B cell (primary cell): ENCODE measurements at regions not wholly inside any gene's neighbourhood (a gene's known extent, or its start where the extent isn't known, plus 50 kb on each side); places are given as distances from the start of the nearest gene placed in this dataset.
"Not testable (repeated sequence)": the region's sequence is repeated elsewhere in the genome, so short reads cannot be mapped to it uniquely, and the experiment has no call there.

Experiments
- ATAC-seq: fragments of 200-7000 bp; cut with Tn5 transposase; one replicate; pipeline ENCODE4 v1.10.0; 2021; ENCODE audit warnings: low read depth, mild to moderate bottlenecking, moderate number of reproducible peaks, moderate library complexity
- CTCF ChIA-PET: fragments of 350-600 bp; sonication (Branson Sonifier 250); formaldehyde crosslinking; loops from one replicate; lab custom pipeline; 2021; ENCODE audit warnings: antibody characterized with exemption, inconsistent platforms; lab: Charles Lee
- POLR2A ChIA-PET: fragments of 350-600 bp; sonication (Branson Sonifier 250); formaldehyde crosslinking; loops from one replicate; lab custom pipeline; 2021; ENCODE audit warnings: antibody characterized with exemption; lab: Charles Lee
- DNase-seq: peaks from one replicate; pipeline ENCODE4 v3.0.0; 2013
- H2AFZ ChIP-seq: 2 replicates; pipeline ENCODE4 v1.6.1; 2012; ENCODE audit warnings: mild to moderate bottlenecking, low read depth, low read length; ENCODE audit not compliant: insufficient read depth, poor library complexity, severe bottlenecking
- H3K27ac ChIP-seq, 2 donors: 1 replicate in 1 of 2; 2 replicates in 1 of 2; pipeline ENCODE4 v1.5.1; 2012 to 2013; ENCODE audit warnings: low read length in 2 of 2, mild to moderate bottlenecking in 2 of 2, moderate library complexity in 1 of 2
- H3K27me3 ChIP-seq, 4 experiments: fragments of 200-600 bp in 1 of 4; sonication (generic) in 1 of 4; replicated peaks in 1 of 4; 1 replicate in 2 of 4; 2 replicates in 2 of 4; pipeline versions ENCODE4 v1.6.1 to v1.7.0; 2013 to 2016; ENCODE audit warnings: low read length in 3 of 4, mild to moderate bottlenecking in 2 of 4, mixed read lengths in 1 of 4, moderate library complexity in 1 of 4; ENCODE audit not compliant: insufficient read depth in 4 of 4, control insufficient read depth in 3 of 4; ENCODE audit errors: control extremely low read depth in 1 of 4
- H3K36me3 ChIP-seq, 2 experiments: replicated peaks in 1 of 2; 1 replicate in 1 of 2; 2 replicates in 1 of 2; pipeline versions ENCODE4 v1.6.1 to v1.7.1; 2013; ENCODE audit warnings: low read length in 1 of 2; ENCODE audit not compliant: insufficient read depth in 2 of 2, control insufficient read depth in 1 of 2; ENCODE audit errors: control extremely low read depth in 1 of 2, extremely low read depth in 1 of 2
- H3K4me1 ChIP-seq, 2 donors: fragments of 200-600 bp in 1 of 2; sonication (generic) in 1 of 2; 1 replicate in 1 of 2; 2 replicates in 1 of 2; pipeline versions ENCODE4 v1.5.1 to v1.6.1; 2013 to 2017; ENCODE audit warnings: low read length in 2 of 2; ENCODE audit not compliant: control insufficient read depth in 2 of 2, insufficient read depth in 2 of 2
- H3K4me2 ChIP-seq: replicated peaks from 2 replicates; pipeline ENCODE3; 2012; ENCODE audit warnings: mild to moderate bottlenecking, low read depth, low read length; ENCODE audit not compliant: poor library complexity, severe bottlenecking
- H3K4me3 ChIP-seq, 5 experiments: fragments of 200-600 bp in 1 of 5; sonication (generic) in 1 of 5; 1 replicate in 3 of 5; 2 replicates in 2 of 5; pipeline versions ENCODE4 v1.5.1 to v1.7.0; 2011 to 2016; ENCODE audit warnings: low read length in 4 of 5, mild to moderate bottlenecking in 4 of 5, low read depth in 2 of 5, control low read depth in 1 of 5, moderate library complexity in 1 of 5; ENCODE audit not compliant: insufficient read depth in 1 of 5; ENCODE audit errors: control extremely low read depth in 1 of 5, extremely low read depth in 1 of 5
- H3K79me2 ChIP-seq: fragments of 200-600 bp; sonication (generic); one replicate; pipeline ENCODE4 v1.6.0; 2016; ENCODE audit warnings: low read length; ENCODE audit not compliant: control insufficient read depth, insufficient read depth
- H3K9ac ChIP-seq: fragments of 200-600 bp; sonication (generic); 2 replicates; pipeline ENCODE4 v1.6.1; 2017; ENCODE audit warnings: mild to moderate bottlenecking, low read length, moderate library complexity
- H3K9me3 ChIP-seq, 3 donors: one replicate each; pipeline versions ENCODE4 v1.6.1 to v1.7.1; 2013; ENCODE audit warnings: low read length in 2 of 3; ENCODE audit not compliant: control insufficient read depth in 2 of 3, insufficient read depth in 1 of 3; ENCODE audit errors: control extremely low read depth in 1 of 3
- H4K20me1 ChIP-seq: 2 replicates; pipeline ENCODE4 v1.6.0; 2012; ENCODE audit warnings: mild to moderate bottlenecking, low read length; ENCODE audit not compliant: insufficient read depth, control insufficient read depth, poor library complexity, severe bottlenecking
- H3K27ac Mint-ChIP-seq: one replicate; pipeline ENCODE4 v1.8.0; 2021; ENCODE audit warnings: mixed read lengths
- H3K27me3 Mint-ChIP-seq: one replicate; pipeline ENCODE4 v1.8.0; 2021; ENCODE audit warnings: mixed read lengths
- H3K4me1 Mint-ChIP-seq: one replicate; pipeline ENCODE4 v1.8.0; 2021; ENCODE audit warnings: mixed read lengths
- H3K4me3 Mint-ChIP-seq: one replicate; pipeline ENCODE4 v1.8.0; 2021; ENCODE audit warnings: mixed read lengths
- H3K9me3 Mint-ChIP-seq: one replicate; pipeline ENCODE4 v1.8.0; 2022; ENCODE audit warnings: mixed read lengths; ENCODE audit not compliant: insufficient read depth
- EZH2 ChIP-seq: IDR thresholded peaks from 2 replicates; pipeline ENCODE4 v1.6.1; 2012; ENCODE audit warnings: borderline replicate concordance, low read depth, mild to moderate bottlenecking, moderate library complexity, low read length; ENCODE audit not compliant: insufficient read depth, poor library complexity, severe bottlenecking
- WGBS: methylation state at CpG from one replicate; pipeline ENCODE4 v1.1.5; 2013; ENCODE audit warnings: missing lambda C conversion rate; ENCODE audit not compliant: insufficient coverage; 5-methylcytosine and 5-hydroxymethylcytosine counted together
- intact Hi-C: fragments of 100-400 bp; cut with micrococcal nuclease; formaldehyde crosslinking; loops from one replicate; pipeline ENCODE4 v1.10.0; 2022
- TF ChIP-seq, protein P1 (sequence below): fragments of 200-600 bp; IDR thresholded peaks from one replicate; pipeline ENCODE4 v1.8.0; 2022; ENCODE audit warnings: antibody characterized with exemption, mild to moderate bottlenecking

DNA sequence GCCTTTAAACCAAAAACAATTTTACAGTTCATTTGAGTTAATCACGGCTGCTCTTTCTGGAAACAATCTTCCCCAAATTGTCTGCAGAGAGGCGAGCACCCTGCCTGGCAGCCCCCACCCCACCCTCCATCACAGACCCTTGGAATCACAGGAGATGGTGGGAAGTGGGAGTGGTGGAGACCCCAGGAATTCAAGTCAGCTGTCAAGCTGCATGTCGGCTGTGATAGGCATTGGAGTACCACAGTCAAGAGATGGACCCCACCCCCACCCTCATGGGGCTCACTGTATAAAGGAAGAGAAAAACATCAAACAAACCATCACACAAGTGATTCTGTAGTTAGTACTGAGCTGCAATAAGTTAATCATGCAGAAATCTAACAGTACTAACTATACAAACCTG, 360.4 kb downstream of the MATN1 start:
- Histone ChIP-seq H3K27ac (no peak overlapping the region), H3K36me3 (no peaks in the 10 kb centered on the region), H3K27me3 (no peaks in the 10 kb centered on the region), H3K4me1 (no peaks in the 10 kb centered on the region), H3K4me3 (no peak overlapping the region), H4K20me1 (no peaks in the 10 kb centered on the region), H3K4me2 (no peak overlapping the region), H2AFZ (no peak overlapping the region), H3K79me2 (no peaks in the 10 kb centered on the region), H3K9ac (no peak overlapping the region), H3K9me3 (no peaks in the 10 kb centered on the region)
- Mint-ChIP-seq H3K4me3 (no peak overlapping the region), H3K27ac (no peak overlapping the region), H3K27me3 (peaks cover 15% of the 10 kb centered on the region), H3K9me3 (no peaks in the 10 kb centered on the region), H3K4me1 (no peaks in the 10 kb centered on the region)
- CTCF ChIA-PET, result no interaction called here
- ATAC-seq, result no peak
- TF ChIP-seq, protein P1, sequence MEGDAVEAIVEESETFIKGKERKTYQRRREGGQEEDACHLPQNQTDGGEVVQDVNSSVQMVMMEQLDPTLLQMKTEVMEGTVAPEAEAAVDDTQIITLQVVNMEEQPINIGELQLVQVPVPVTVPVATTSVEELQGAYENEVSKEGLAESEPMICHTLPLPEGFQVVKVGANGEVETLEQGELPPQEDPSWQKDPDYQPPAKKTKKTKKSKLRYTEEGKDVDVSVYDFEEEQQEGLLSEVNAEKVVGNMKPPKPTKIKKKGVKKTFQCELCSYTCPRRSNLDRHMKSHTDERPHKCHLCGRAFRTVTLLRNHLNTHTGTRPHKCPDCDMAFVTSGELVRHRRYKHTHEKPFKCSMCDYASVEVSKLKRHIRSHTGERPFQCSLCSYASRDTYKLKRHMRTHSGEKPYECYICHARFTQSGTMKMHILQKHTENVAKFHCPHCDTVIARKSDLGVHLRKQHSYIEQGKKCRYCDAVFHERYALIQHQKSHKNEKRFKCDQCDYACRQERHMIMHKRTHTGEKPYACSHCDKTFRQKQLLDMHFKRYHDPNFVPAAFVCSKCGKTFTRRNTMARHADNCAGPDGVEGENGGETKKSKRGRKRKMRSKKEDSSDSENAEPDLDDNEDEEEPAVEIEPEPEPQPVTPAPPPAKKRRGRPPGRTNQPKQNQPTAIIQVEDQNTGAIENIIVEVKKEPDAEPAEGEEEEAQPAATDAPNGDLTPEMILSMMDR, result no peak
- no peak for TF ChIP-seq EZH2
- DNase-seq, result no peak
- intact Hi-C loops, result no loop called here
- POLR2A ChIA-PET, result no interaction called here
- no CpG with 5 or more reads among the region's 3 CpGs for WGBS

DNA sequence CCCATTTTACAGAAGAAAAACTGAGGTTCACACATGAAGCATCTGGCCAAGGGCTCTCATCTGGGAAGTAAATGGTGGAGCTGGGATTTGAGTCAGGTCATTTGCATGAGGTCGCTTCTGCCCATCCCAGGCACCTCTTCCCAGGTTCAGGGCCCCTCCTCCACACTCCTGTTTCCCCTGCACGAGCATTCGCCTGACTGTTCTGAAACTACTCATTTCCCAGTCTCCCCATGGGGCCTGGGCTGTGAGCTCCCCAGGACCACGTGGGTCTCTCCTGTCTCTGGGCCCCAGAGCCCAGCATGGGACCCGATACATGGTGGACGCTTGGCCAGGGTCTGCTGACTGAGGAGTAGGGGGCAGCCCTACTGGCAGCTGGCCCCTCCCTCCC, 360.8 kb downstream of the MATN1 start:
- H3K4me3 ChIP-seq, result no peak overlapping the region
- intact Hi-C loops, result no loop called here
- no peak overlapping the region for H3K4me2 ChIP-seq
- no peak overlapping the region for H2AFZ ChIP-seq
- H4K20me1 ChIP-seq, result no peaks in the 10 kb centered on the region
- H3K27ac ChIP-seq, result no peak overlapping the region
- WGBS, result 76% methylated on average over 6 of the region's 6 CpGs
- H3K4me3 Mint-ChIP-seq, result no peak overlapping the region
- no peaks in the 10 kb centered on the region for H3K9me3 Mint-ChIP-seq
- H3K79me2 ChIP-seq, result no peaks in the 10 kb centered on the region
- H3K36me3 ChIP-seq, result no peaks in the 10 kb centered on the region
- H3K27me3 ChIP-seq, result no peaks in the 10 kb centered on the region
- TF ChIP-seq, protein P1, result no peak
- TF ChIP-seq EZH2, result no peak
- H3K9me3 ChIP-seq, result no peaks in the 10 kb centered on the region
- no peaks in the 10 kb centered on the region for H3K4me1 ChIP-seq
- no peak overlapping the region for H3K27ac Mint-ChIP-seq
- no peak overlapping the region for H3K9ac ChIP-seq
- H3K4me1 Mint-ChIP-seq, result no peaks in the 10 kb centered on the region
- peaks cover 17% of the 10 kb centered on the region for H3K27me3 Mint-ChIP-seq
- ATAC-seq (no peak), DNase-seq (no peak)
- ChIA-PET POLR2A (no interaction called here), CTCF (no interaction called here)

DNA sequence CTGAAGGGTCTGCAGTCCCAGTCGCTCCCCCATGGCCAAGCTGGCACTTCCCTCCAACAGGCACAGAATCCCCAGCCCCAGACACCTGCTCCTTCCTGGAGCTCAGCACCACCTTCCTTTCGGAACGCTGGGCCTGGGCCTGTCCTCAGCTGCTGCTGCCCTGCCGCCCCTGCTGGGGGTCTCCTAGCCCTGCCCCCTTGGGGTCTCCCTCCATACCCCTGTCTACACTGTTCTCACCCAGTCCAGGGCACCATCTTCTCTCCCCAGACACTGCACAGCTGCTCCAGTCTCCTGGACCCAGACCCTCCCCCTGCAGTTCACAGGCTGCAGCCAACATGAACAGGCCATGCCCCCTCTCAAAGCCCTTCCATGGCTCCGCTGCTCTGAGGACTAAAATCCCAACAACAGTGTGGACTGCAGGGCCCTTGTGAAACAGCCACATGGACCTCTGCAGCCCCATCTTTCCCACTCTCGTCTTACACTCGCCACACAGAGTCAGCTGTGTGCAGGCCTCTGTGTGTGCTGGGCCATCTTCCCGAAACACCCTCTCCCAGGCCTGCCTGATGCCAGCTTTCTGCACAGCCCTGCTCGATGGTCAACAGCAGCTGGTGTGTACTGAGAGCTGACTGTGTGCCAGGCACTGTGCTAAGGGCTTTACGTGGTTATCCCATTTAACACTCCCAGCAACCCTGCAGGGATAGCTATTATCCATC, 361.3 kb downstream of the MATN1 start:
- H3K27ac ChIP-seq, H3K4me3 Mint-ChIP-seq, intact Hi-C loops, POLR2A ChIA-PET, ATAC-seq, H3K27ac Mint-ChIP-seq, DNase-seq, H3K27me3 ChIP-seq, H2AFZ ChIP-seq, H3K79me2 ChIP-seq, H3K4me2 ChIP-seq, H3K4me3 ChIP-seq, H3K36me3 ChIP-seq, H3K9me3 ChIP-seq, H3K4me1 ChIP-seq, H3K9ac ChIP-seq, H4K20me1 ChIP-seq, H3K9me3 Mint-ChIP-seq, CTCF ChIA-PET, H3K4me1 Mint-ChIP-seq: not testable (repeated sequence)
- H3K27me3 Mint-ChIP-seq, result peaks cover 22% of the 10 kb centered on the region
- 68% methylated on average over 9 of the region's 10 CpGs for WGBS
